ENCODE measurements at regions not wholly inside any gene's neighbourhood (a gene's known extent, or its start where the extent isn't known, plus 50 kb on each side); places are given as distances from the start of the nearest gene placed in this dataset.
"Not testable (repeated sequence)": the region's sequence is repeated elsewhere in the genome, so short reads cannot be mapped to it uniquely, and the experiment has no call there.

- Histone ChIP-seq H3F3A (ENCODE audit: insufficient read depth) (no peaks in the 10 kb centered on the region), H3K27ac (ENCODE audit: low read depth, low read length) (no peak overlapping the region), H3K79me2 (ENCODE audit: insufficient read depth, low read length) (no peaks in the 10 kb centered on the region), H3K9ac (ENCODE audit: low read length) (no peak overlapping the region), H3K27me3 (ENCODE audit: low read length) (no peaks in the 10 kb centered on the region), H3K9me3 (ENCODE audit: insufficient read depth, low read length) (no peaks in the 10 kb centered on the region), H3K36me3 (ENCODE audit: low read length) (no peaks in the 10 kb centered on the region), H2AFZ (ENCODE audit: low read depth, low read length, severe bottlenecking) (no peak overlapping the region), H3K4me3 (ENCODE audit: insufficient read depth, low read length, poor library complexity, severe bottlenecking) (no peak overlapping the region), H3K4me2 (ENCODE audit: low read depth, low read length, poor library complexity, severe bottlenecking) (no peak overlapping the region), H4K20me1 (ENCODE audit: low read depth, low read length) (no peaks in the 10 kb centered on the region), H3K9me2 (replicated peaks; ENCODE audit: insufficient read depth, low read length) (no peaks in the 10 kb centered on the region)
- TF ChIP-seq EZH2phosphoT487 (conservative IDR thresholded peaks at IDR 0.05; ENCODE audit: low read length), result no peak
- TF ChIP-seq CTCF (IDR thresholded peaks at IDR 0.05; ENCODE audit: insufficient read depth, low read length, poor library complexity, severe bottlenecking), result no peak
Measured at GRCh38 chr4:120207021-120207420, 140.4 kb upstream of the MAD2L1 start.

GRCh38 chr4:120202222-120202621, 135.6 kb upstream of the MAD2L1 start:
- Histone ChIP-seq H3K36me3 (ENCODE audit: low read length) (no peaks in the 10 kb centered on the region), H3K4me3 (ENCODE audit: insufficient read depth, low read length, poor library complexity, severe bottlenecking) (no peak overlapping the region), H3F3A (ENCODE audit: insufficient read depth) (no peaks in the 10 kb centered on the region), H3K9ac (ENCODE audit: low read length) (no peak overlapping the region), H2AFZ (ENCODE audit: low read depth, low read length, severe bottlenecking) (no peak overlapping the region), H3K4me2 (ENCODE audit: low read depth, low read length, poor library complexity, severe bottlenecking) (no peak overlapping the region), H3K27ac (ENCODE audit: low read depth, low read length) (no peak overlapping the region), H3K79me2 (ENCODE audit: insufficient read depth, low read length) (no peaks in the 10 kb centered on the region), H3K9me2 (replicated peaks; ENCODE audit: insufficient read depth, low read length) (no peaks in the 10 kb centered on the region), H3K9me3 (ENCODE audit: insufficient read depth, low read length) (no peaks in the 10 kb centered on the region), H4K20me1 (ENCODE audit: low read depth, low read length) (no peaks in the 10 kb centered on the region), H3K27me3 (ENCODE audit: low read length) (no peaks in the 10 kb centered on the region)
- no peak for TF ChIP-seq EZH2phosphoT487 (conservative IDR thresholded peaks at IDR 0.05; ENCODE audit: low read length)
- no peak for TF ChIP-seq CTCF (IDR thresholded peaks at IDR 0.05; ENCODE audit: insufficient read depth, low read length, poor library complexity, severe bottlenecking)

GRCh38 chr4:120200573-120201110, 134.0 kb upstream of the MAD2L1 start:
- not testable (repeated sequence) for H3K4me3 ChIP-seq (ENCODE audit: insufficient read depth, low read length, poor library complexity, severe bottlenecking); H3K36me3 ChIP-seq (ENCODE audit: low read length); H3K4me2 ChIP-seq (ENCODE audit: low read depth, low read length, poor library complexity, severe bottlenecking); H3K79me2 ChIP-seq (ENCODE audit: insufficient read depth, low read length); H3K27me3 ChIP-seq (ENCODE audit: low read length); H3F3A ChIP-seq (ENCODE audit: insufficient read depth); H3K9me3 ChIP-seq (ENCODE audit: insufficient read depth, low read length); H3K9ac ChIP-seq (ENCODE audit: low read length); H3K27ac ChIP-seq (ENCODE audit: low read depth, low read length); H3K9me2 ChIP-seq (replicated peaks; ENCODE audit: insufficient read depth, low read length); H2AFZ ChIP-seq (ENCODE audit: low read depth, low read length, severe bottlenecking); H4K20me1 ChIP-seq (ENCODE audit: low read depth, low read length)

- Histone ChIP-seq H3K36me3 (ENCODE audit: low read length) (no peaks in the 10 kb centered on the region), H3K9me2 (replicated peaks; ENCODE audit: insufficient read depth, low read length) (no peaks in the 10 kb centered on the region), H3K4me3 (ENCODE audit: insufficient read depth, low read length, poor library complexity, severe bottlenecking) (no peak overlapping the region), H3K4me2 (ENCODE audit: low read depth, low read length, poor library complexity, severe bottlenecking) (no peak overlapping the region), H3F3A (ENCODE audit: insufficient read depth) (no peaks in the 10 kb centered on the region), H3K27me3 (ENCODE audit: low read length) (no peaks in the 10 kb centered on the region), H3K9me3 (ENCODE audit: insufficient read depth, low read length) (no peaks in the 10 kb centered on the region), H2AFZ (ENCODE audit: low read depth, low read length, severe bottlenecking) (no peak overlapping the region), H3K27ac (ENCODE audit: low read depth, low read length) (no peak overlapping the region), H4K20me1 (ENCODE audit: low read depth, low read length) (no peaks in the 10 kb centered on the region), H3K79me2 (ENCODE audit: insufficient read depth, low read length) (no peaks in the 10 kb centered on the region), H3K9ac (ENCODE audit: low read length) (no peak overlapping the region)
- no peak for TF ChIP-seq CTCF (IDR thresholded peaks at IDR 0.05; ENCODE audit: insufficient read depth, low read length, poor library complexity, severe bottlenecking)
- no peak for TF ChIP-seq EZH2phosphoT487 (conservative IDR thresholded peaks at IDR 0.05; ENCODE audit: low read length)
Measured at GRCh38 chr4:120198411-120198810, 131.8 kb upstream of the MAD2L1 start.
